SK-N-SH (cell line): ENCODE measurements at regions not wholly inside any gene's neighbourhood (a gene's known extent, or its start where the extent isn't known, plus 50 kb on each side); places are given as distances from the start of the nearest gene placed in this dataset.
"Not testable (repeated sequence)": the region's sequence is repeated elsewhere in the genome, so short reads cannot be mapped to it uniquely, and the experiment has no call there.

Experiments used
- CTCF ChIP-seq: fragments of 200-600 bp; sonication (generic); IDR thresholded peaks from 2 replicates; pipeline ENCODE4 v1.6.1; 2017; ENCODE audit warnings: antibody characterized with exemption, mild to moderate bottlenecking, moderate library complexity
- JUND ChIP-seq: IDR thresholded peaks from 2 replicates; pipeline ENCODE4 v1.4.0; 2012
- RAD21 ChIP-seq: IDR thresholded peaks from 2 replicates; pipeline ENCODE4 v1.6.1; 2012; ENCODE audit warnings: mild to moderate bottlenecking, low read length

- not testable (repeated sequence) for TF ChIP-seq RAD21, CTCF, JUND
Observed at GRCh38 chr11:134953417-134953970, 541.5 kb upstream of the B3GAT1 start.
